Spinal cord (tissue), 9 donors: ENCODE measurements at regions not wholly inside any gene's neighbourhood (a gene's known extent, or its start where the extent isn't known, plus 50 kb on each side); places are given as distances from the start of the nearest gene placed in this dataset.
"Not testable (repeated sequence)": the region's sequence is repeated elsewhere in the genome, so short reads cannot be mapped to it uniquely, and the experiment has no call there.

Experiments used
- DNase-seq, 6 donors: peaks; one replicate each; pipeline versions ENCODE4 v3.0.0 to v3.0.0-alpha.2; 2013 to 2015; ENCODE audit warnings: low spot score in 6 of 6, low read depth in 4 of 6
- H3K27ac ChIP-seq: one replicate; pipeline ENCODE4 v1.5.1; 2013; ENCODE audit warnings: low read depth, low read length, control low read depth
- H3K27me3 ChIP-seq: one replicate; pipeline ENCODE4 v1.6.1; 2013; ENCODE audit warnings: low read length; ENCODE audit not compliant: control insufficient read depth, insufficient read depth
- H3K36me3 ChIP-seq: one replicate; pipeline ENCODE4 v1.6.1; 2013; ENCODE audit warnings: low read length; ENCODE audit not compliant: control insufficient read depth, insufficient read depth
- H3K4me1 ChIP-seq: one replicate; pipeline ENCODE4 v1.6.1; 2013; ENCODE audit warnings: low read length; ENCODE audit not compliant: control insufficient read depth, insufficient read depth
- H3K4me3 ChIP-seq: one replicate; pipeline ENCODE4 v1.5.1; 2013; ENCODE audit warnings: low read depth, low read length, control low read depth
- H3K9me3 ChIP-seq: one replicate; pipeline ENCODE4 v1.6.1; 2013; ENCODE audit warnings: low read length; ENCODE audit not compliant: control insufficient read depth, insufficient read depth
- WGBS: methylation state at CpG from one replicate; pipeline ENCODE4 v1.1.5; 2013; ENCODE audit warnings: missing lambda C conversion rate; ENCODE audit not compliant: insufficient coverage; 5-methylcytosine and 5-hydroxymethylcytosine counted together
- donor health status: healthy.

- no peaks in the 10 kb centered on the region for H3K4me1 ChIP-seq
- no peak overlapping the region for H3K4me3 ChIP-seq
- DNase-seq, result no peak
- no peaks in the 10 kb centered on the region for H3K27me3 ChIP-seq
- H3K27ac ChIP-seq, result no peak overlapping the region
- H3K36me3 ChIP-seq, result no peaks in the 10 kb centered on the region
- no peaks in the 10 kb centered on the region for H3K9me3 ChIP-seq
- 100% methylated on average over 1 of the region's 3 CpGs for WGBS
Measured at GRCh38 chr6:56833127-56833791, 121.6 kb upstream of the BEND6 start.

DNA sequence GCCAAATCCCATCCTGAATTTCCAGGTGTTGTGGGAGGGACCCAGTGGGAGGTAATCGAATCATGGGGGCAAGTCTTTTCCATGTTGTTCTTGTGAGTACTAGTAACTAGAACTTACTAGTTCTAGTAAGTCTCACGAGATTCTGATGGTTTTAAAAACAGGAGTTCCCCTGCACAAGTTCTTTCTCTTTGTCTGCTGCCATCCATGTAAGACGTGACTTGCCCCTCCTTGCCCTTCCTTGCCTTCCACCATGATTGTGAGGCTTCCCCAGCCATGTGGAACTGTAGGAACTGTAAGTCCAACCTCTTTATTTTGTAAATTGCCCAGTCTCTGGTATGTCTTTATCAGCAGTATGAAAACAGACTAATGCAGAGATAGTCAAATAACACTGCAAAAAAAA, 122.7 kb upstream of the BEND6 start:
- DNase-seq, result no peak
- Histone ChIP-seq H3K9me3 (no peaks in the 10 kb centered on the region), H3K27me3 (no peaks in the 10 kb centered on the region), H3K27ac (no peak overlapping the region), H3K4me1 (no peaks in the 10 kb centered on the region), H3K36me3 (no peaks in the 10 kb centered on the region), H3K4me3 (no peak overlapping the region)
- WGBS, result 100% methylated on average over 1 of the region's 3 CpGs

- H3K4me3 ChIP-seq, result no peak overlapping the region
- WGBS, result 71% methylated on average over 1 of the region's 2 CpGs
- no peak for DNase-seq
- no peak overlapping the region for H3K27ac ChIP-seq
- no peaks in the 10 kb centered on the region for H3K27me3 ChIP-seq
- H3K36me3 ChIP-seq, result no peaks in the 10 kb centered on the region
- no peaks in the 10 kb centered on the region for H3K9me3 ChIP-seq
- no peaks in the 10 kb centered on the region for H3K4me1 ChIP-seq
Measured at GRCh38 chr6:56831334-56831733, 123.6 kb upstream of the BEND6 start.

GRCh38 chr6:56827908-56828649, 126.8 kb upstream of the BEND6 start:
- no peak overlapping the region for H3K27ac ChIP-seq
- peaks cover 3% of the 10 kb centered on the region for H3K36me3 ChIP-seq
- no peak overlapping the region for H3K4me3 ChIP-seq
- H3K27me3 ChIP-seq, result no peaks in the 10 kb centered on the region
- no CpG with 5 or more reads among the region's 2 CpGs for WGBS
- no peak for DNase-seq
- H3K4me1 ChIP-seq, result no peaks in the 10 kb centered on the region
- H3K9me3 ChIP-seq, result no peaks in the 10 kb centered on the region

GRCh38 chr6:56824431-56824830, 130.5 kb upstream of the BEND6 start:
- WGBS, result 100% methylated on average over 9 of the region's 26 CpGs
- not testable (repeated sequence) for H3K9me3 ChIP-seq, H3K4me3 ChIP-seq, H3K27ac ChIP-seq, H3K27me3 ChIP-seq, H3K4me1 ChIP-seq, DNase-seq, H3K36me3 ChIP-seq

DNA sequence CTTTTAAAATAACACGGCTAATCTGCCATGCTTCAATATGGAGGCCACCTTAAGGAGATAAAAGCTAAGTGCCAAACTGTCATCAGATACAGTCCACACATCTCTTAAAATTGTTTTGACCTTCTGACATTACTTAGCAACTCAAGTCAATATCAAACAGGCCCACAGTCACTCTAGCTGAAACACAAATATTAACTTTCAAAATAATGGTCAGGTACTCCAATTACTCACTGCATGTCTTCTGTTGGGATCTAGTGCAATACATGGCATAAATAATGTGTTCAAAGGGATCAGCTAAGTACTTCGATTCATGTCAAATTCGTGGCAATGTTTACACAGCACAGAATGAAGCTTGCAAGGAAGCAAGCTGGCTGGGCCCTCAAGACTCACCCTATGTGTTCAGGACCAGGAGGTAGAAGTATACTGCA, 133.9 kb upstream of the BEND6 start:
- Histone ChIP-seq H3K9me3 (no peaks in the 10 kb centered on the region), H3K4me3 (no peak overlapping the region), H3K4me1 (no peaks in the 10 kb centered on the region), H3K27me3 (no peaks in the 10 kb centered on the region), H3K36me3 (peaks cover 3% of the 10 kb centered on the region), H3K27ac (no peak overlapping the region)
- 64% methylated on average over 3 of the region's 3 CpGs for WGBS
- DNase-seq, result no peak

DNA sequence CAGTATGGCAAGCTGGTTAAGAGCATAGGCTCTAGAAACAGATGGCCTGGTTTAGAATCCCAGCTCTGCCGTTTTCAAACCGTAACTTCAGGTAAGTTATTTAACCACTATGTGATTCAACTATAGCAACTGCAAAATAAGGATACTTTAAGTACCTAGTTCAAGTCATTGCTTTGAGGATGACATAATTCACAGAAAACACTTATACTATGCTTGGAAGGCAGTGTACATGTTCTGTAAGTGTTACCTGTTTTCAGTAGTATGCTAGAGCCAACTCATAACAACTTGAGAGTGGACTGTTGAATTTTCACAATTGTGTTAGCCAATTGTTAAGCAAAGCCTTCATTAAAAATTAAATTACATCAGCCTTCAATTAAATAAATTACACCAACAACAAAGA, 134.8 kb upstream of the BEND6 start:
- no peak overlapping the region for H3K27ac ChIP-seq
- no peak for DNase-seq
- no peaks in the 10 kb centered on the region for H3K4me1 ChIP-seq
- H3K36me3 ChIP-seq, result peaks cover 3% of the 10 kb centered on the region
- H3K4me3 ChIP-seq, result no peak overlapping the region
- H3K27me3 ChIP-seq, result no peaks in the 10 kb centered on the region
- no peaks in the 10 kb centered on the region for H3K9me3 ChIP-seq
- no CpG with 5 or more reads among the region's 2 CpGs for WGBS

DNA sequence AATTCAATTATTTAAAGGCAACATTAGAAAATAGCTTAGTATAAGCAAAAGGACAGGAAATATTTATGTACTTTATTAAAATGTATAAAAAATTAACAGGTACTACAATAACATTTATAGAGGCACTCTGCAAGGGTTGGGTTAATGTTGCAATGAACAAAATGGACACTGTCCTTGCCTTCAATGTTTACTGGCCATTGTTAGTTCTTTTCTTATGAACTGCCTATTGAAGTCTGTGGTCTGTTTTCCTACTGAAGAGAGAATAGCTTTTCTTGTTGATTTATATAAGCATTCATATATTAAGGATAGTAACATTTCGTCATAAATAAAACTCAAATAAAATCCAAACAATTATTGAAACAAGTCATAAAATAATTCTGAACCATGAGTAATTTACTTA, 135.3 kb upstream of the BEND6 start:
- no peaks in the 10 kb centered on the region for H3K27me3 ChIP-seq
- H3K9me3 ChIP-seq, result no peaks in the 10 kb centered on the region
- H3K36me3 ChIP-seq, result peaks cover 3% of the 10 kb centered on the region
- H3K4me3 ChIP-seq, result no peak overlapping the region
- no CpG with 5 or more reads among the region's 1 CpG for WGBS
- no peaks in the 10 kb centered on the region for H3K4me1 ChIP-seq
- no peak overlapping the region for H3K27ac ChIP-seq
- no peak for DNase-seq

DNA sequence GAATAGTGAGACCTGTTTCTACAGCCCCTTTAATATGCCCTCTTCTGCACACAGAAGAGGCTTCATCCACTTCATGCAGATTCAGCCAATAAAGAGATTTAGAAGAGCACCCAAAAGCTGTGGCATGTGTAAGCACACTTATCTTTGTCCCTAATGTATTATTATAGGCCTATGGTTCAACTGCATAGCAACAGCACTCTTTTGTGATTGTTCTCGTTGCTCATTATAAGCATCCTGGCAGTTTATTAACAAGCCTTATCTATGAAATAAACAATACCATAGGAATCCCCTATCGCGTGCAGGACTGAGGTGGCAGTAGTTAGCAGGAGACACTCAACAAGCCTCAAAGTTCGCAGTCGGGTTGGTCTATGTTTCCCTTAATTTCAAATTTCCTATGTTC, 138.5 kb upstream of the BEND6 start:
- no peaks in the 10 kb centered on the region for H3K27me3 ChIP-seq
- no peaks in the 10 kb centered on the region for H3K4me1 ChIP-seq
- no peak overlapping the region for H3K27ac ChIP-seq
- no peaks in the 10 kb centered on the region for H3K9me3 ChIP-seq
- no peak overlapping the region for H3K4me3 ChIP-seq
- DNase-seq, result no peak
- WGBS, result no CpG with 5 or more reads among the region's 5 CpGs
- H3K36me3 ChIP-seq, result no peaks in the 10 kb centered on the region

DNA sequence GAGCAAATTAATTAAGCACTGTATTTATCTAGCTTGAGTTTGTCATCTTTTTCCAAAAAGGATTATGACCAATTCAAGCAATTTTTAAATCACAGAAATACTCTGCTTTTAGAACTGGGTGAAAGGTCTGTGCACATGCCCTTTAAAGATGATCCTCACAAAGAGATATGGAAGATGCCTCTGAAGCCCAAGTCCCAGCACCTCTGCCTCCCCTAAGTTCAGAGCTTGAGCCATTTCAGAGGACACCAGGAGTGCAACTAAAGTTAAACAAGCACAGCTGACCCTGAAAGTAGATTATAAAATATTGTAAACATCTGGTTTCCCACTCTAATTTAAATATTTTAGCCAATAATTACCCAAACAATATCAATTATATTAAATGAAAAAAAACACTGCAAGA, 139.5 kb upstream of the BEND6 start:
- Histone ChIP-seq H3K4me3 (no peak overlapping the region), H3K4me1 (no peaks in the 10 kb centered on the region), H3K36me3 (no peaks in the 10 kb centered on the region), H3K9me3 (no peaks in the 10 kb centered on the region), H3K27me3 (no peaks in the 10 kb centered on the region), H3K27ac (no peak overlapping the region)
- DNase-seq, result no peak
